Lung microvascular endothelial cell (primary cell): ENCODE measurements at regions not wholly inside any gene's neighbourhood (a gene's known extent, or its start where the extent isn't known, plus 50 kb on each side); places are given as distances from the start of the nearest gene placed in this dataset.

ENCODE experiments used
- DNase-seq, 2 donors: peaks; one replicate each; pipeline versions ENCODE4 v3.0.0 to v3.0.0-alpha.2; 2010; ENCODE audit warnings: low read depth in 2 of 2

DNA sequence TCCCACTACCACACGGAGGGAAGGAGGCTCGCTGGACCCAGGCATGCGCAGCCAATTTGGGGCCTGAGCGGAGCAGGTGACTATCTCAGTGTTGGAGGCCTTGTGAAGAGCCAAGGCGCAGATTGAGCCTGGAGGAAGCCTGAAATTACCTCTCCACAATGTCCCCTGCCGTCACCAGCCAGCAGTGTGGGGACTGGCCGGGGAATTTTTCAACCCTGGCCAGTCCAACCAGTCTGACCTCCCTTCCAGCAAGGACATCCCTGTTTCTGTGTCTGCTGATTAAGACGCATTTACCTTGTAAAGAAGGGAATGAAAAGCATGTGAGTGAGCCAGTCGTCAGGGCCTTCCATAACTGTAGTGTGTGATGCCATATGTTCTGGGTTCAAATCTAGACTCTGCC is 198.1 kb upstream of the IRX3 start:
- DNase-seq: no peak

GRCh38 chr16:54482892-54483574 is 196.4 kb upstream of the IRX3 start:
- no peak for DNase-seq

DNA sequence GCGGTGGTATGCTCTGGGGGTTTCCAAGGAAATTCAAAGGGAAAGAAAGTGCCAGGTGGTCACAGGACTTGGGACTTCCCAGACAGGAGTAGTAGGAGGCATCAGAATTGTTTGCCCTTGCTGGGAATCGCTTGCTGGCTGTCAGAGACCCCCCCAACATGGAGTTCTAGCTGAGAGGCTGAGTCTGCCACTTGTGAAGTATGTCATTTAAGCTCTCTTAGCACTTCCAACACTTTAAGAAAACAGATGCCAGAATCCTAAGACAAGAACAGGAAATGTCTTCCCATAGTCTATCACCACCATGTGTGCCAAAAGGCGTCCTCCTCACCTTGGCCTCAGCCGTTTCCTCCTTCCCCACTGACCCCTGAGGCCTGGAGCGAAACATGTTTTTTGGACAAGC is 193.8 kb upstream of the IRX3 start:
- DNase-seq: no peak

DNA sequence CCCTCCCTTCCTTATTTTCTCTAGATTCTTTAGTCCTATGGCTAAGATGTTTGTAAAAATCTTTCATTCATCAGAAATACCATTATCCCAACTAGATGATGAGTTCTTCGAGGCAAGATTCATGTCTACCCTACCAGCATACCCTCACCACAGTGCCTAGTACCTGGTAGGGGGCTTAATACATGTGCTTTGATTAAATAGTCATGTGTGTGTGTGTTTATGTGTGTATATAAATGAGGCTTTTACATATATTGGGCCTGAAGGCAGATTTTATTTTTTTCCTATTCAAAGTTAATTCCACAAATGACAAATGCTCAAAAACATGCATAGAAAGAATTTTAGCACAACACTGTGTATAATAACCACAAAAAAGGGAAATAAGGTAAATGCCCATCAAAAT is 193.0 kb upstream of the IRX3 start:
- no peak for DNase-seq

GRCh38 chr16:54477714-54478113 is 191.1 kb upstream of the IRX3 start:
- DNase-seq: no peak

DNA sequence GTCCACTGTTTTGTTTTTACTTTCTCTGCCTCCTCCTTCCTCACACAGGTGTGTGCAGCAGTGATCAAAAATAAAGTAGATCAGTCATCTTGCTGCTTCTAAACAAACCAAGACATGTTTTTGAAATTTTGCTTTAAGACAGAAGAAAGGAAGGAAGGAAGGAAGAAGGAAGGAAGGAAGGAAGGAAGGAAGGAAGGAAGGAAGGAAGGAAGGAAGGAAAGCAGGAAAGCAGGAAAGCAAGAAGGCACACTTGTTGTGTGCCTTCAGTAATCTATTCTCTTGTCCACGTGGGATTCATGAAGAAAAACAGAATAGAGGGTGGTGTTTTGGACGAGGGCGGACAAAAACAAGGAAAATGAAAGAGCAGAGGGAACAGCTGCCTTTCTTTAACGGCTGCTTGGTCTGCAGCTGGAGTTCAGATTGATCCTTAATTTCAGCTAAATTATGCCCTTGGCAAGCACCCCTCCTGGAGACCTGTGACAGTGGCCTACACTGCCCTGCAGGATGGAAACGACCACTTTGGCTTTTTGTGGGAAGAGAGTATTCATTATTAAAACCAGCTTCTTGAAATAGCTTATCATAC is 188.5 kb upstream of the IRX3 start:
- DNase-seq: no peak

- DNase-seq: no peak
Observed at GRCh38 chr16:54473226-54473993, 186.8 kb upstream of the IRX3 start.

DNA sequence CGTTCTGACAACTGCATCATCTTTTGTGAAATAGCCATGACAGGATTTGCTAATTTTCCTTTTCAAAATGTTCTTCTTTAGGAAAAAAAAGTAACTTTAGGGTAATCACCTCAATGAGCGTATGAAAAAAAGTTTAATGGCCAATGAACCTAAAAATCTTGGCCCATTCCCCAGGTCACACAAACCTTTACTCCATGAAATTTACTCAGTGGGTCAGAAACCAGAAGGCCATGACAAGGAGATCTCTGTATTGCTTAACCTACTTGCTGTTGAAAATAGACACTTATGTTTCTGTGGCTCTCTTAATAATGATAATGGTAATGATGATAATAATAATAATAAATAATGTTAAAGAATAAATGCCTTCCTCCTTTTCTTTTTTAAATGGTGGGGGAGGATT is 180.8 kb upstream of the IRX3 start:
- no peak for DNase-seq

GRCh38 chr16:54466233-54466632 is 179.6 kb upstream of the IRX3 start:
- DNase-seq: no peak

GRCh38 chr16:54465063-54465462 is 178.5 kb upstream of the IRX3 start:
- no peak for DNase-seq

DNA sequence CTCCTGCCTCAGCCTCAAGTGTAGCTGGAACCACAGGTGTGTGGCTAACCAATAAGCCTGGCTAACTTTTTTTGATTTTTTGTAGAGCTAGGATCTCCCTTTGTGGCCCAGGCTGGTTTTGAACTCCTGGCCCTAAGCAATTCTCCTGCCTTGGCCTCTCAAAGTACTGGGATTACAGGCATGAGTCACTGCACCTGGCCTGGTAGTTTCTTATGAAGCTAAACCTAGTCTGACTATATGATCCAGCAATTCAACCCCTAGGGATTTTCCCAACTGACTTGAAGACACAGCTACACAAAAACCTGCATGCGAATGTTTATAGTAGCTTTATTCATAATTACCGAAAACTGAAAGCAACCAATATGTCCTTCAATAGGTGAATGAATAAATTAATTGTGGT is 176.2 kb upstream of the IRX3 start:
- DNase-seq: no peak

- no peak for DNase-seq
Observed at GRCh38 chr16:54462151-54462651, 175.6 kb upstream of the IRX3 start.

GRCh38 chr16:54460263-54460860 is 173.8 kb upstream of the IRX3 start:
- DNase-seq: no peak

DNA sequence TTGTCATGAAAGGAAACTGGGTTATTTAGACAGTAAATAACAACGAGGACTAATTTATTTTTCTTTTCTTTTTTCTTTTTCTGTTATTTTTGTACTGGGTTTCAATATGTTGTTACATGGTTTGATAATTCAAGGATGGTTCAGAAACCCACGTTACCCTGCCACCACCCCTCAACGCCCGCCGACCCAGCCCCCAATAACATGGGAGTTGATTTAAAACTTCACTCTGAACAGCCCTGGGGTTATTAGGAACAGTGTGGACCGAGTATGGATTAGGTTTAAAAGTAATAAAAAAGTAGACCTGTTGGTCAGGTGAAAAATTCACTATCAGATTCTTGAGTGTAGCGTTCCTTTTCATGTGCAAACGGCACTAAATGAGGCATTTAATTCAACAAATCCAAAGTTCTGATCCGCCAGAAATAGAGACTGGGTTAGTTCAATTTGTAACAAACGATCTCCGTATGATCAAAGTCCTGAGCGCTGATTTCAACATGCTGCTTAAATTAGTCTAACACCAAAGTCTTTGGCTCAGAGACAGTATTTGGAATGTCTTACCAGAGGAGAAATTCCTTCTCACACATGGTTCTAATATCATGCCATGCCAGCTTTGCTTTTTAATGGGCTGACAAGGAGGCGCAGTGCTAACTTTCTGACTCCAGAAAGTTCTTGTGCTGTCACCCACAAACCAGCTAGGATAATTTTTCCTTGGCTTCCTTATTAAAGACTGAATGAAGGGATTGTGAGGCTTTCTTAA is 173.1 kb upstream of the IRX3 start:
- no peak for DNase-seq

GRCh38 chr16:54458923-54459322 is 172.3 kb upstream of the IRX3 start:
- DNase-seq: no peak

GRCh38 chr16:54456291-54456690 is 169.7 kb upstream of the IRX3 start:
- DNase-seq: no peak

GRCh38 chr16:54455030-54455725 is 168.6 kb upstream of the IRX3 start:
- DNase-seq: no peak

DNA sequence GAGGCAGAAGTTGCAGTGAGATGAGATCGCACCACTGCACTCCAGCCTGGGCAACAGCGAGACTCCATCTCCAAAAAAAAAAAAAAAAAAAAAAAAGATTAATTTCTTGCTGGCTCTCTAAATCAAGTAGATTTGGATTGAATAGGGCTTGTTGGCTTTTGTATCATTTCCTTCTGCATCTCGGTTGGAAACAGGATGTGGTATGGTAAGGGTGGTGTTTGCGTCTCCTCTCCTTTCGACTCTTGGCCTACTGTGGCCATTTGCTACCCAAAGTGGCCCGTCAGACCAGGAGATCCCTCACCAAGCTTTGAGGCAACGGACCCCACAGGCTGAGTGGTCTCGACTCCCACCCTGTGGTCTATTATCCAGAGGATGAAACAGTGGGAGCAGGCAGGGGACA is 168.0 kb upstream of the IRX3 start:
- no peak for DNase-seq

DNA sequence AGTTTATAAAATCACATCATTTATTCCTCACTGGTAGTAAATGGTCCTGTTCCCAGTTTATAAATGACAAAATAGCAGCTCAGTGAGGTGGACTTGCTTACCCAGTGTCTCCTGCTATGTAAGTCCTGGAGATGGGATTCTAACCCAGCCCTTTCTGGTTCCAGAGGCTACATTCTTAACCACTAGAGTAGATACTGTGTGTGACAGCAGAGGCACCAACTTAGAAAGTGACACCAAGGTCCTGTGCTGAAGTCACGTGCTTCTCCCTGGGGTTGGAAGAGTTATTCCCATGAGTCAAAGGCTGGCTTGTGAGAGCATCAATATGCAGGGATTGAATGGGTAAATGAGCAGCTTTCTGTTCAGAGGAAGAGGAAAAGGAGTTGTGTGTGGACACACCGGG is 167.3 kb upstream of the IRX3 start:
- no peak for DNase-seq

DNA sequence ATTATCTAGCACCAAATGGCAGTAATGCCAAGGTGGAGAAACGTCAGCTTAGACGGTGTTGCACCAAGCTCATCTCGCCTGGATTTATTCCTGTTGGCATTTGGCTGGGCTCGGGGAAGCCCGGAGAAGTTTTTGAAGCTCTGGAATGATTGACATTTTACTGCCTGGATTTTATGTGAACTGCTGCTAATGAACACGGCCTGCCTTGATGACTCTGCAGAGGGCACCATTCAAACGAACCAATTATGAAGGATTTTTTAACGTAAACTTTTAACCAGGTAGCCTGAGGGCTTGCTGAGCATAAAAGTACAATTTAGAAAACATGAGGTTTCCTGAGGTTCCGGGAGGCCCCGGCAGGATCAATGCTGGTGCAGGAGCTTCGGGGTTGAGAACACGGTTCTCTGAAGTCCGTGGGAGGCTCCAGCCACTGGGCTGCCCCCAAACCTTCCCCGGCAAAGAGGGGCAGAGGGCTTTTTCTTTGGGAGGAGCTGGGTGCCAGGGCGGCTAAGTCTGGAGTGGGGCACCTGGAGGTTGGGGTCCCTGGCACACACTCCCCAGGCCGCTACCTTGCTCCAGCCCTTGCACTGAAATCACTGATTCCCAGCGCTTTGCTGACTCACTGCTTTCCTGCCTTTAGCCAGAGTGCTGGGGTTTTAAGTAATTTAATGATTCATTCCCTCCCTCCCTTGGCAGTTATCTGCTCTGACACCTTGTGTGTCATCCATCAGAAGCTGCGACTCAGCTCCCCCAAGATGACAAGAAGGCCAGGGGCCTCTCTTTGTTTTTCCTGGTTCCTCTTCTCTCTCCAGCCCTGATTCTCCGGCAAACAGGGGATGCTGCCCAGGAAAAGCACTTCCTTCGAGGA is 161.2 kb upstream of the IRX3 start:
- peak; percentile 23 to 52 for DNase-seq
